Heart right ventricle (tissue), 16 donors: ENCODE measurements at regions not wholly inside any gene's neighbourhood (a gene's known extent, or its start where the extent isn't known, plus 50 kb on each side); places are given as distances from the start of the nearest gene placed in this dataset.

ENCODE experiments used
- ATAC-seq, 8 donors: fragments of 200-7000 bp; cut with Tn5 transposase; one replicate each; pipeline ENCODE4 v1.9.1; 2020; ENCODE audit warnings: mild to moderate bottlenecking in 8 of 8, moderate library complexity in 8 of 8, moderate number of reproducible peaks in 1 of 8
- DNase-seq, 2 donors: peaks; one replicate each; pipeline ENCODE4 v3.0.0-alpha.2; 2020
- H3K27ac ChIP-seq, 10 donors: fragments of 200-600 bp; sonication (generic) in 2 of 10; one replicate each; pipeline versions ENCODE4 v1.5.0 to v1.8.0; 2020 to 2022; ENCODE audit warnings: mild to moderate bottlenecking in 3 of 10
- H3K27me3 ChIP-seq, 7 donors: fragments of 200-600 bp; one replicate each; pipeline ENCODE4 v1.8.0; 2021 to 2022; ENCODE audit warnings: mild to moderate bottlenecking in 2 of 7
- H3K36me3 ChIP-seq, 9 donors: fragments of 200-600 bp; sonication (generic) in 1 of 9; one replicate each; pipeline versions ENCODE4 v1.5.0 to v1.8.0; 2020 to 2022; ENCODE audit warnings: mild to moderate bottlenecking in 2 of 9
- H3K4me1 ChIP-seq, 9 donors: fragments of 200-600 bp; sonication (generic) in 1 of 9; one replicate each; pipeline versions ENCODE4 v1.5.0 to v1.8.0; 2020 to 2022; ENCODE audit warnings: mild to moderate bottlenecking in 4 of 9
- H3K4me3 ChIP-seq, 10 donors: fragments of 200-600 bp; sonication (generic) in 2 of 10; one replicate each; pipeline versions ENCODE4 v1.5.0 to v1.8.0; 2020 to 2022; ENCODE audit warnings: mild to moderate bottlenecking in 7 of 10, moderate library complexity in 2 of 10
- H3K9me3 ChIP-seq, 11 donors: fragments of 200-600 bp in 10 of 11; sonication (generic) in 2 of 11; one replicate each; pipeline versions ENCODE4 v1.5.0 to v1.8.0; 2013 to 2022; ENCODE audit warnings: mild to moderate bottlenecking in 2 of 11, control low read depth in 1 of 11, moderate library complexity in 1 of 11
- CTCF ChIP-seq, 9 donors: fragments of 200-600 bp; sonication (generic) in 2 of 9; IDR thresholded peaks; one replicate each; pipeline versions ENCODE4 v1.5.0 to v1.8.0; 2021 to 2022; ENCODE audit warnings: antibody characterized with exemption in 9 of 9, mild to moderate bottlenecking in 5 of 9, moderate library complexity in 1 of 9
- WGBS, 2 donors: extraction: QIAGEN DNeasy Blood & Tissue Kit; methylation state at CpG; one replicate each; pipeline ENCODE4 v1.1.7; 2013; ENCODE audit warnings: inconsistent platforms in 1 of 2; 5-methylcytosine and 5-hydroxymethylcytosine counted together
- intact Hi-C, 10 donors: fragments of 100-400 bp; cut with DNase I; formaldehyde crosslinking; loops; one replicate each; pipeline versions ENCODE4 v1.11.1 to v1.14.2; 2022
- donor health status: Arrhythmogenic right ventricular cardiomyopathy.
- donor health status: ischemic (EF 13 %, LVEDD 7.1; RV severe dilation, severe dysfunction).
- donor health status: healthy with polysubstance abuse.
- donor health status: DM: no; HTN: yes; CAD: no.
- donor health status: DM: no; HTN: no; CAD: no.
- donor health status: ischemic (EF 25% LVEDD 6.9; RV normal size, moderate dysfunction).
- donor health status: ischemic (EF 25% LVEDD 5.7; RV mildly dilated, moderate dysfunction).
- donor health status: healthy.
- donor health status: DM: yes; HTN: yes; CAD: no.
- donor health status: Ischemic cardiomyopathy.
- donor health status: ischemic (EF 35%, LVEDD 5.7; RV mildly dilated, moderate dysfunction).
- donor health status: nonischemic (EF 11% LVEDD 7.7; RV severe dilation, severe dysfunction).
- donor health status: DM: yes; HTN: yes; CAD: no.
- donor health status: PGD.
- donor health status: ischemic (EF 29% LVEDD 5.4; RV normal size, mild dysfunction).
- donor health status: nonischemic (EF 23%, LVEDD 6.1; RV moderate dilation, normal function).

- Histone ChIP-seq H3K27me3 (peaks cover 0 to 52% (median 19%) of the 10 kb centered on the region in 7 donors), H3K27ac (no peak overlapping the region), H3K36me3 (no peaks in the 10 kb centered on the region), H3K4me1 (no peaks in the 10 kb centered on the region), H3K9me3 (no peaks in the 10 kb centered on the region), H3K4me3 (no peak overlapping the region)
- WGBS, 2 donors: 69 to 71% methylated on average over 5 of the region's 5 CpGs
- intact Hi-C loops: no loop called here
- ATAC-seq: no peak
- no peak for DNase-seq
- TF ChIP-seq CTCF (IDR thresholded peaks at IDR 0.05): no peak
Measured at GRCh38 chr20:48471176-48471575, 356.6 kb downstream of the PREX1 start.

- ATAC-seq: no peak
Measured at GRCh38 chr20:48470141-48470540, 357.7 kb downstream of the PREX1 start.

GRCh38 chr20:48469026-48469425 is 358.8 kb downstream of the PREX1 start:
- no peak for TF ChIP-seq CTCF (IDR thresholded peaks at IDR 0.05)
- no peaks in the 10 kb centered on the region for H3K36me3 ChIP-seq
- no peak overlapping the region for H3K4me3 ChIP-seq
- WGBS, 2 donors: 92% methylated on average over 4 of the region's 4 CpGs
- no peak overlapping the region for H3K27ac ChIP-seq
- no peaks in the 10 kb centered on the region for H3K9me3 ChIP-seq
- no peak for ATAC-seq
- intact Hi-C loops: no loop called here
- no peak for DNase-seq
- peaks cover 0 to 36% (median 19%) of the 10 kb centered on the region in 7 donors for H3K27me3 ChIP-seq
- H3K4me1 ChIP-seq: no peaks in the 10 kb centered on the region

More at GRCh38 chr20:48470141-48470540, 357.7 kb downstream of the PREX1 start:
- Histone ChIP-seq H3K27me3 (peaks cover 0 to 46% (median 19%) of the 10 kb centered on the region in 7 donors), H3K36me3 (no peaks in the 10 kb centered on the region), H3K4me1 (no peaks in the 10 kb centered on the region), H3K27ac (no peak overlapping the region), H3K4me3 (no peak overlapping the region), H3K9me3 (no peaks in the 10 kb centered on the region)
- DNase-seq: no peak
- TF ChIP-seq CTCF (IDR thresholded peaks at IDR 0.05): no peak
- 84 to 91% methylated on average over 3 of the region's 3 CpGs for WGBS, 2 donors
- intact Hi-C loops: no loop called here

- ATAC-seq (no peak), DNase-seq (no peak)
- Histone ChIP-seq H3K9me3 (no peaks in the 10 kb centered on the region), H3K4me1 (no peaks in the 10 kb centered on the region), H3K36me3 (no peaks in the 10 kb centered on the region), H3K27ac (no peak overlapping the region), H3K27me3 (peaks cover 0 to 34% (median 19%) of the 10 kb centered on the region in 7 donors), H3K4me3 (no peak overlapping the region)
- intact Hi-C loops: no loop called here
- WGBS, 2 donors: 75 to 94% methylated on average over 5 of the region's 5 CpGs
- TF ChIP-seq CTCF (IDR thresholded peaks at IDR 0.05): no peak
Measured at GRCh38 chr20:48468571-48468970, 359.2 kb downstream of the PREX1 start.
